GM21723 (cell line): ENCODE measurements at regions not wholly inside any gene's neighbourhood (a gene's known extent, or its start where the extent isn't known, plus 50 kb on each side); places are given as distances from the start of the nearest gene placed in this dataset.

Source experiments
- ATAC-seq: cut with Tn5 transposase; IDR thresholded peaks from one replicate; pipeline ENCODE4 v1.9.1; 2021; ENCODE audit warnings: mild to moderate bottlenecking, moderate library complexity; ENCODE audit not compliant: unreplicated experiment

DNA sequence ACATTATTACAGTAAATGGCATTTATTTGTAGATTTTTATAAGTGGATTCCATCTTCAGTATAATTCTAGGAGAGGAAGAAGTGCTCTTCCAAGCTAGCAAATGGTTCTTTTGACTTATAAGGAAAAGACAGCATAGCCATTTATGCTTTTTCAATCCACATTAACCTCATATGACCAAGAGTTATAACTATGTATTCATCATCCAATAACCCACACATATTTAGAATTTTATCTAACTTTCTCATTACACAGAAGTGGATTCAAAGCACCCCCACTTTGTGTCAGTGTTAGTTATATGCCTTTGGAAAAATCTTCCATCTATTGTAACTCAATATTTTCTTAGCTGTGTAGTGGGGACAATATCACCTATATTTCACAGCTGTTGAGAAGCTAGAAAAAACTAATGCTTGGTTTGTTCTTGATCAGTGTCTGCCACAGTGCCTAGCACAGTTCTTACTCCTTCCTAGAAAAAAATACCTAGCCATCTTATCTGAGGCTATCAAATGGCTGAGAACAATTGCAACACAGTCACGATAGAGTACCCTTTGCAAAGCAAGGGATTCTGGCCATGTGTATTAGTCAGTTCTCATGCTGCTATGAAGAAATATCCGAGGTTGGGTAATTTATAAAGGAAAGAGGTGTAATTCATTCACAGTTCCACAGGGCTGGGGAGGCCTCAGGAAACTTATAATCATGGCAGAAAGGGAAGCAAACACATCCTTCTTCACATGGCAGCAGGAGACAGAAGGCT is 986.3 kb downstream of the TFAP2A start:
- ATAC-seq = no peak

GRCh38 chr6:9422138-9422537 is 986.8 kb upstream of the SLC35B3 start:
- ATAC-seq = no peak

GRCh38 chr6:9420316-9421015 is 985.1 kb upstream of the SLC35B3 start:
- no peak for ATAC-seq

DNA sequence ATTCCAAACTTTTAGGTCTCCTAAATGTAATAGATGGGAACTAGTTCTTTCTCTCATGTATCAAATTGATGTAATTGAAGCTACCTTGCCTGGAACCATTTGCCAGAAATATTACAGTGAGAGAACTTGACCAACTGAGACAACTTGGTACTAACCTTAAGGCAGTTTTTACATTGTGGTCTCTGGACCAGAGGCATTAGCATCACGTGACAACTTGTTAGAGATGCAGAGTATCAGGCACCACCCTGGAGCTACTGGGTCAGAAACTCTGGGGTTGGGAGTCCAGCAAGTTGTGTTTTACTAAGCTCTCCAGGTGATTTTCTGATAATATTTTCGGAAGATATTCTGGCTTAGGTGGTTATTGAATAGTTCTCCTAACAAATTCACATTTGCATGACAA is 982.1 kb upstream of the SLC35B3 start:
- no peak for ATAC-seq

GRCh38 chr6:9412951-9413559 is 977.7 kb upstream of the SLC35B3 start:
- ATAC-seq = peak; percentile 60

DNA sequence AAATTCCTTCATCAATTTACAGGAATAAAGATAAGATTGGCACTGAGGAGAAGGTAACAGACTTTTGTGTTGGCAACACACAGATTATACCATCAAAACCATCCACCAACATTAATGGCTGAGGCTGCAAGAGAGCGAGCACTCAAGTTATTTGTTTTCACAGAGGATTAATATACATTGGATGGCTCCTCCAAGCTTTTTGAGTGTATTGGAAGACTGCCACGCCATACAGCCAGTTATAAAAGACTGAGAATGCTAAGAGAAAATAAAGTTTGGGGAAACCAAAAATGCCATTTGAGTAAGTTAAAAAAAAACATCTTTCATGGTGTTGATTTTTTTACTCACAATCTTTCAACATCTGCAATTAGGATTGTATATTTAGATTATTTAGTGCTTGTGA is 973.8 kb upstream of the SLC35B3 start:
- no peak for ATAC-seq

- ATAC-seq = no peak
Observed at GRCh38 chr6:9408402-9409117, 973.2 kb upstream of the SLC35B3 start.

- no peak for ATAC-seq
Observed at GRCh38 chr6:9405825-9406224, 970.5 kb upstream of the SLC35B3 start.

DNA sequence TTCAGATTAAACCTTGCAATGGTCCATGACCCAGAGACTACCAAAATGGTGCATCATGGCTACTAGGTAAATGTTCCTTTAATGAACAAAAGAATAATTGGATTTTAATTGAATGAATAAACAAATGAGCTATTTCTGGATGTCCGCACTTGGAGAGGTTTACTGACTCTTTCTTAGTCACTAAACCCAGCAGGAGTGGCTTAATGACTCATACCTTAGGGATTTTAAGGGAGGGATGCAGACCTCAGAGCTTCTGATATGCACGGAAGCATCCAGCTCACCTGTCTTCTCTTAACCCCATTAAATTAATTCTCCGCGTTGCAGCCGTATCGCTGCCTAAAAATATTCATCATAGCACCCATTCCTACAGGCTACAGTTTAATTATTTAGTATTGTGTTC is 970.0 kb upstream of the SLC35B3 start:
- ATAC-seq = no peak

DNA sequence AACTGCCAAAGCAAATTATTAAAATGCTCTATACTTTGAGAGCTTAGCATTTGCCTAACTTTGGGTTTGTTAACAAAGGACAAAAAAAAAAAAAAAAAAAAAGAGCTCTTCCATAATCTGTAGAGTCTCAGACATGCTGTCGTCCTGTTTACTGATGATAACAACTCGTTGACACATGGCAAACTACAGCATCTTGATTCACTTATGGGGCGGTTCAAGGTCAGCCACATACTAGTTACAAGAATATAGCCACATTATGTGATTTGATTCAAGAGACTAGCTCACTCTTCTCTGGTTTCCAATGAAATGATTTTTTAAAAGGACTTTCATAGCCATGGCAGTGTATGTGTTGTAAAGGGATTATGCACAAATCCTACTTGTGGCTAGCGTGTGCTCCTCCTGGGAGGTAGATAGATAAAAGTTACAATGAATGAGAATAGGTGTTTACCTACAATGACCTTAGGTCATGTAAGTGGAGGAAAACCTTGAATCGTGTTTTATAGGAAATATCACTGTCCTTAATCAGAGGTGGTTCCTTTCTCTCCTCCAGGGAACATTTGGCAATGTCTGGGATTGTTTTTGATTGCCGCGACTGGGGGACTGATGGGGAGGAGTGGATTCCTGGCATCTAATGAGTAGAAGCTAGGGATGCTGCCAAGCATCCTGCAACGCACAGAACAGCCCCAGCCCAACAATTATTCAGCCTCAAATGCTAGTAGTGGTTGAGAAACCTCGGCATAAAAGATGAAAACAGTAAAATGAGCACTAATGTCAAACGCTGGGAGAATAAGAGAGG is 969.2 kb upstream of the SLC35B3 start:
- no peak for ATAC-seq

DNA sequence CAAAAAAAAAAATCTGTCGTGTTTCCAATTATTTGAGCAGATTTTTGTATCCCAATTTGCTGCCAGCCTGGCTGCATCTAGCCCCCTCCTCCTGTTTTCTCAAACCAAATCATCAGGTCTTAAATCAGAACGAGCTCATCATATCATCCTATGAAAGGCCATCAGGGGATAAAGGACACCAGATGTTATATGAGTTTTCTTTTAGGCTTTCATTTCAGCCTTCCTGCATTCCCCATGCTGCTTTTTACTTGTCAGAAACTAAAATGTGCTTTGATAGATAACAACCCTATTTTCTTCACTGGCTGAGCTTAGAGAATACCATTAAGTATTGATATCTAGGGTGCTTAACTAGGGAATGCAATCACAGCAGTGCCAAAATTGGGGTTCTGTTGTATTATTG is 968.4 kb upstream of the SLC35B3 start:
- no peak for ATAC-seq

DNA sequence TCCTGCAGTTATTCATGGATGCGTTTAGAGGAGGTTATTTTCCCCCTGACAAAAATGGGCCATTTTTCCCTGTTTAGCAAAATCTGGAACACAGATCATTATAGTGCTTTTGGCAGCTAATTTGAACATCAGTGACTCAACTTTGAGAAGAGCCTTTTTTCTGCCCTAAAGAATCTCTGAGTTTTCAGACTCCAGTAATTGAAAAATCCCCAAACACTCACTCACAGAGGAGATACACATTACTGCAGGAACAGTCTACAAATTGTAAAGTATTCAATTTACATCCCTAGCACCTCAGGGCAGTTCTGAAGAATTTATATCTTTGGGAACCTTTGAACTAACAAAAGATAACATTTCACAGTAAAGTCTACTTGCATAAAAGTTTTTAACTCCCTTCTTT is 966.6 kb upstream of the SLC35B3 start:
- no peak for ATAC-seq

DNA sequence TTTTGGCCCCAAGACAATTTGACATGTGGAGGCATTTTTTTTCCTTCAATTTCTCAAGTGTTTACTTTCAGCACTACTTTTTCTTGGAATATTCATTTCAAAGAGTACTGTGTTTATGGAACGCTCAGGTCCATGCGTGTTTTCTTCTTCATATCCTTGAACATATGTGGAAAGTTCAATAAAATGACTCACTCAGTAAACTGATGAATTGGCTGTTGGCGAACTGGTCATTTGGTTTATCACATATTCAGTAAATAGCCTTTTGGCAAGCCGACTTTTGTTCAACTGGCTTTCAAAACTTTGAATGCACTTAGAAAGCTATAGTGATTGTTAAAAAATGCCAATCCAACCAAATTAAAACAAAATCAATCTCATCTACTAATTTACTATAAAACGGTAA is 964.6 kb upstream of the SLC35B3 start:
- no peak for ATAC-seq

- ATAC-seq = no peak
Observed at GRCh38 chr6:9398767-9399373, 963.5 kb upstream of the SLC35B3 start.

DNA sequence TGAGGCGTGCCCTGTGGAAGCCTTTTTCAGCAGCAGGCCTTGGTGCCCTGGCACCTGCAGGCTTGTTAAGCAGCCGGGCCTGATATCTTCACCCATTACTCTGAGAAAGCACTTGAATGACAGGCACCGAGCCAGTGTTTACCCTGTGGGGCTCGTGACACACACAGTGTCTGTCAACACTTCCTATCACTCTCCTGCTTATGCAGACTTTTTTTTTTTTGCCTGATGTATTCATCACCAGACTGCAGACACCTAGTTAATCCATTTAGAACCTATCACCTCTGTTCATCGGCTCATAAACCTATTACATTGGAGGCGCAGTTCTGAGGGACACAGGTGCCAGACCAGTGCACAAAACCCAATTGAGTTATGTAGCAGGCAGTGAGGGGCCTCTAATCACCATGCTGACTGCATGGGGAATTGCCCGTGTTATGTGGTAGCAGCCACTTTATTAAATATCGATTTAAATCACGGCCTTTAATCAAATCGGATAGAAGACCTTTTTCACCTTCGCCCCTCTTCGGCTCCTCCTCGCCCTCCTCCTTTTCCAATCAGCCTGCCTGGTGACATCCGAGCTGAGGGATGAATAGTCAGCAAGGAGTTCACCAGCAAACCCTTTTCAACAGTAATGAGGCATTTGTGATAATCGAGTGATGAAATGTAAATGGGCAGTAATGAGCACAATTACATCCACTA is 962.9 kb upstream of the SLC35B3 start:
- no peak for ATAC-seq

GRCh38 chr6:9388596-9388995 is 953.3 kb upstream of the SLC35B3 start:
- ATAC-seq = no peak

- no peak for ATAC-seq
Observed at GRCh38 chr6:9380568-9380967, 945.2 kb upstream of the SLC35B3 start.

DNA sequence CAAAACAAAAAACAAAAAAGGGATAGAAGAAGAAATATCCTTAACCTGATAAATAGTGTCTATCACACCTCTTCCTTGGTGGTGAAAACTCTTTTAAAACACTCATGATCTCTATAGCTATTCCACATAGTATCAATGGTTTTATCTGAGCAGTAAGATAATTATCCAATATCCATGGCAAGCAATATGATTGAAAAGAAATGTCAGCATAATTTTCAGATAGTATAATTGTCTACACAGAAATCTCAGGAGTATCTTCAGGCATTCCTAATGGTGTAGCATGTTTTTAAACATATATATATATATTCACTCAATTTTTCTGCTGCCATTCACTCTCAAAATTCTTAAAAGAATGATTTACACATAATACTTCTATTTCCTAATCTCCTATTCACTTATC is 938.0 kb upstream of the SLC35B3 start:
- no peak for ATAC-seq

- no peak for ATAC-seq
Observed at GRCh38 chr6:9370480-9370879, 935.1 kb upstream of the SLC35B3 start.

- no peak for ATAC-seq
Observed at GRCh38 chr6:9365378-9365777, 930.0 kb upstream of the SLC35B3 start.
